IMR-90 (cell line): ENCODE measurements at regions not wholly inside any gene's neighbourhood (a gene's known extent, or its start where the extent isn't known, plus 50 kb on each side); places are given as distances from the start of the nearest gene placed in this dataset.

Experiments
- CEBPB ChIP-seq: IDR thresholded peaks from 2 replicates; pipeline ENCODE4 v1.6.1; 2012; ENCODE audit warnings: low read depth, low read length, improper control_type of control experiment
- CTCF ChIP-seq: conservative IDR thresholded peaks from 2 replicates; pipeline ENCODE4 v1.5.1; 2012; ENCODE audit warnings: mild to moderate bottlenecking, low read depth, low read length, improper control_type of control experiment
- MAFK ChIP-seq: IDR thresholded peaks from 2 replicates; pipeline ENCODE4 v1.6.1; 2012; ENCODE audit warnings: low read depth, low read length, improper control_type of control experiment
- MAZ ChIP-seq: IDR thresholded peaks from 2 replicates; pipeline ENCODE4 v1.6.1; 2012; ENCODE audit warnings: low read depth, mild to moderate bottlenecking, low read length, improper control_type of control experiment, moderate library complexity, borderline replicate concordance
- MXI1 ChIP-seq: IDR thresholded peaks from 2 replicates; pipeline ENCODE4 v1.6.1; 2012; ENCODE audit warnings: low read depth, mild to moderate bottlenecking, low read length, moderate library complexity, borderline replicate concordance
- RCOR1 ChIP-seq: IDR thresholded peaks from 2 replicates; pipeline ENCODE4 v1.6.1; 2012; ENCODE audit warnings: mild to moderate bottlenecking, low read length, improper control_type of control experiment; ENCODE audit not compliant: insufficient replicate concordance
- SMC3 ChIP-seq: fragments of 150-350 bp; IDR thresholded peaks from 2 replicates; pipeline ENCODE4 v1.6.1; 2016; ENCODE audit warnings: low read depth, mild to moderate bottlenecking, antibody characterized with exemption, low read length, moderate library complexity

- TF ChIP-seq RCOR1 (no peak), MXI1 (no peak), CEBPB (no peak), CTCF (no peak), MAFK (no peak), MAZ (no peak), SMC3 (no peak)
These were observed 76.7 kb upstream of the SLC4A4 start for GRCh38 chr4:71262161-71262560.
